ENCODE measurements at regions not wholly inside any gene's neighbourhood (a gene's known extent, or its start where the extent isn't known, plus 50 kb on each side); places are given as distances from the start of the nearest gene placed in this dataset.

DNA sequence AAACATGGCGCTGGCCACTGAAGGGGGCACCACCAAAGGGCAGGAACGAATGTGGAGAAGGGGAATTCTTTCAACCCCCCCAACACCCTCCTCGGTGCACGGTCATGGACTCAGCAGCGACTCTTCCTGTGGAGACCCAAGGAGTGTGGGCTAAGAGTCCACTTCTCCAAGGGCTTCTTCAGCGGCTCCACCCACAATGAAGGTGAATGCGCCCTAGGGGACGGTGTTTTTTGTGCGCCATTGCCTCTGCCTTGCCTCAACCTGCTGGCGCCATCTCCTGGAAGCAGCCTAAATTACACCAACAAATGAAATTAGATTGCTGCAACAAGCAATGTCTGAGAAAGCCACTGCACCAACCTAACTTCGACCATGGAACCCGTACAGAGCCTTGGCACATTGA lies 169.2 kb upstream of the MAGEB18 start:
- intact Hi-C loops (cut with DNase I), result loop anchor here in 1 of 2 donors (5.0 to 10.0 kb wide), 2 partner anchors 247 to 444 kb away; no protein-coding TSS in a partner anchor
- ATAC-seq, result no peak
- DNase-seq, result no peak

GRCh38 chrX:25976683-25977310 lies 161.3 kb upstream of the MAGEB18 start:
- ATAC-seq (no peak), DNase-seq (no peak)
- intact Hi-C loops (cut with DNase I), result no loop called here

DNA sequence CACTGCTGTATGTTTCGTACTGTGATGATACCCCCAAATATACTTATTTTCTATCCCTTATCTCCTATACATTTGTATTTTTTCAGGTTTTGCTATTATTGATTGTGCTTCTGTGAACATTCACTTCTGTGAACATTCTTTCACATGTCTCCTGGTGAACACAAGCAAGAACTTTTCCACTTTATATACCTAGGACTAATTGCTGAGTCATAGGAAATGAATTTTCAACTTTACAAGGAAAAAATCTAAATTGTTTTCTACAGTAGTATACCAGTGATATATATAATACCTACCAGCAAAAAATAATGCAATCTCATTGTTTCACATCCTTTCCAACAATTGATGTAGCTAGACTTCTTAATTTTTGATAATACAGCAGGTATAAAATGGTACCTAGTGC lies 139.5 kb upstream of the MAGEB18 start:
- ATAC-seq, result no peak
- no peak for DNase-seq
- intact Hi-C loops (cut with DNase I), result no loop called here

- ATAC-seq (no peak), DNase-seq (no peak)
- intact Hi-C loops (cut with DNase I), result no loop called here
These were observed 130.7 kb upstream of the MAGEB18 start for GRCh38 chrX:26007462-26007861.

DNA sequence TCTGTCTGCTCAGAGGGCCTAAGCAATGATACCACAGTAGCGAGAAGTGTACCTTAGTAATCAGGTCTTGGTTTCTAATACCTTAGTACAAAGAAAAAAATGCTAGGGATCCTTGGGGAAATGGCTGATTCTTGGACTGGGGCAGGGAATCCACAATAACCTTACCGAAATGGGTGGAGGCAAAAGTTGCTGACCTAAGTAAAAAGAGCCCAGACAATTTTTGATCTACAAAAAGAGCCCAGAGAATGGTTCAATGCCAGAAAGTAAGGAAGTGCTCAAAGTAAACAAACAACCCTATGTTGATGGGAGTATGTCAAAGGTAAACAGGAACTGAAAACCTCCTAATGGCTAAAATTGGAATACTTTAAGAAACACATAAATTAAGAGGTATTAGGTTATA lies 130.1 kb upstream of the MAGEB18 start:
- ATAC-seq, result no peak
- DNase-seq, result no peak
- intact Hi-C loops (cut with DNase I), result no loop called here

DNA sequence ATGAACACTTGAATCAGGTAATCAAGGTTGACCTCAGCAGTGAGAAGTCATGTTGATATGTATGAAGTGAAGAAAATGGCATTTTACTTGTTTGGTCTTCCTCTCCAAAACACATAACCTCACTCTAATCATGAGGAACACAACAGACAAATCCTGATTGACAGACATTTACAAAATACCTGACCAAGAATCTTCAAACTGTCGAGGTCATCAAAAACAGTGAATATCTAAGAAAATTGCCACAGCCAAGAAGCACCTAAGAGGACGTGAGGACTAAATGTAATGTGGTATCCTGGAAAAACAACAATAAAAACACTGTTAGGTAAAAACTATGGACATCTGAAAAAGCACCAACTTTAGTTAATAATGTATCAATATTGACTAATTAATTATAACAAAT lies 129.5 kb upstream of the MAGEB18 start:
- no peak for DNase-seq
- intact Hi-C loops (cut with DNase I), result no loop called here
- no peak for ATAC-seq

DNA sequence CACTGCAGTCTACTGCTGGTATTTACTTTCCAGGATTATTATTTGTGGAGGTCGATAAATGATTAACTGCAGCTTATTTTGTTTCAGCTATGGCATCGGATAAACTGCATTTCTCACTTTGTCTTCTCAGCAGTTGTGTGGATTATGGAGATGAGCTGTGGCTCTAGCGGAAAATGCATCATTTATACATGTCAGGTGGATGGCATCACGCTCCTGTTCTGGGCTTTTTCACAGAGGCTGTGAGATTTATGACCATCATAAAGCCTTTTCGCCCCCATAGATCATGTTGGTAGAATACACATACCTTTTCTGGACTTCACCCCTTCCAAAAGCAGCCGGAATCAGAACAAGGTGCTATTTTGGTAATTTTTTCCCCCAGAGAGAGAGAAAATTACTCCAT lies 118.8 kb upstream of the MAGEB18 start:
- no peak for ATAC-seq
- no peak for DNase-seq
- intact Hi-C loops (cut with DNase I), result no loop called here

DNA sequence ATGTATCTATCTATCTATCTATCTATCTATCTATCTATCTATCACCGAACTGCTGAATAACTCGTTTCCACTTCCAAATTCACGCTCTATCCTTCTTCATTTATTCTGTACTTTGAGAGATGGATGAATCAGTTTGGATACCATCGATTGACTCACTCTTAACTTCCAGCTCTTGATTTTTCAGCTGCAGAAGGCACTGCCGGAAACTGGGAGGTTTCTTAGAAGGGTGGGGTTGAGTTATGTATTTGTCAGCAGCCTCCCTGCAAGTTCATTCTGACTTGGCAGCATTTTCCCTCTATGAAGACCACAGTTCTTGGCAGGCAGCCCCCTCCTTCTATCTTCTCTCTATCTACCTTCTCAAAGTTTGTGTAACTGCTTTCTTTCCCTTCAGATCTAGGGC lies 112.0 kb upstream of the MAGEB18 start:
- ATAC-seq, result no peak
- DNase-seq, result no peak
- intact Hi-C loops (cut with DNase I), result no loop called here

GRCh38 chrX:26032111-26032912 lies 105.8 kb upstream of the MAGEB18 start:
- DNase-seq, result no peak
- intact Hi-C loops (cut with DNase I), result no loop called here
- ATAC-seq, result no peak

DNA sequence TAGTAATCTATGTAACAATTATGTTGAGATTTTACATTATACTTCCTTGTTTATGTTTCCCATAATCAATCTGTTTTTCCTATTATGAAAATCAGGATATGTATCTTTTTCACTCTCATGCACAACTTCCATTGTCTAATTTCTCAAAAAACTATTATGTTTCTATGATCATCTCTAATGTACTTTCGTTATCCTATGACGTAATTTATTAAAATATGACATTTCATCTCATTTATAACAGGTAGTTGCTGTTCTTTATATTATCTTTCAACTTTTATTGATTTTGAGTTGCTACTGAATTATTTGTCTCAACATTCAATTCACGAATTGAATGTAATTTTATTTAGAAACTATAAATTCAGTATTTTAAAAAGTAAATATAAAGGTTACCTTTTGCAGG lies 100.8 kb upstream of the MAGEB18 start:
- ATAC-seq, result no peak
- DNase-seq, result no peak
- intact Hi-C loops (cut with DNase I), result no loop called here

- DNase-seq (no peak), ATAC-seq (no peak)
- intact Hi-C loops (cut with DNase I), result no loop called here
These were observed 88.0 kb upstream of the MAGEB18 start for GRCh38 chrX:26050099-26050498.

DNA sequence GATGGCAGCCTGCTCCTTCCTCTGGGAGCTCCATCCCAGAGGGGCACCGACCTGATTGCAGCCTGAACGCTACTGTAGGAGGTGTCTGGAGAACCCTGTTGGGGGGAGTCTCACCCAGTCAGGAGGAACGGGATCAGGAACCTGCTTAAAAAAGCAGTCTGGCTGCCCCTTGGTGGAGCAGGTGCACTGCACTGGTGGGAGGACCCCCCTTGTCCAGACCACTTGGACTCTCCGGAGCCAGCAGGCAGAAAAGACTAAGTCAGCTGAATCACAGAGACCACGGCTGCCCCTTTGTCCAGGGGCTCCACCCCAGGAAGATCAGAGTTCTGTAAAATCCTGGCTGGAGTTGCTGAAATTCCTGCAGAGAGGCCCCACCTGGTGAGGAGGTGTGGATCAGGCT lies 67.3 kb upstream of the MAGEB18 start:
- intact Hi-C loops (cut with DNase I), result no loop called here
- DNase-seq, result no peak
- no peak for ATAC-seq

GRCh38 chrX:26071618-26072017 lies 66.5 kb upstream of the MAGEB18 start:
- no peak for ATAC-seq
- DNase-seq, result no peak
- intact Hi-C loops (cut with DNase I), result no loop called here

DNA sequence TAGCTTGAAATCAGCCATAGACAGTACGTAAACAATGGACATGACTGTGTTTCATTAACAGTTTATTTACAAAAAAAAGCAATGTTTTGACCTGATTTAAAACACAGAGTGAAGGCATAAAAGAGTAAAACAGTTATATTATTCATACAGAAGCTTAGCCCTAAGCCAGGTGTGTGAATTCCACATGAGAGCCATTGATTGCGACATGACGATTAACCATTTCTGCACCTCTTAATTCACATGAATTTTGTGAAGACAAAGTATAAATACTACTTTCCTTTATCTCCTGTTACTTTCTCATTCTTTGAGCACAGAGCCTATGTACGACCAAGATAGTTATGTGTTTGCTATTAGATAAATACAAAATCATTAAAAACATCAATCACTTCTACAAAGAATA lies 55.0 kb upstream of the MAGEB18 start:
- ATAC-seq (no peak), DNase-seq (no peak)
- intact Hi-C loops (cut with DNase I), result no loop called here

All from left cardiac atrium (tissue), 4 donors.